AG04449 (cell line): ENCODE measurements at regions not wholly inside any gene's neighbourhood (a gene's known extent, or its start where the extent isn't known, plus 50 kb on each side); places are given as distances from the start of the nearest gene placed in this dataset.

Experiments used
- CTCF ChIA-PET: fragments of 350-600 bp; formaldehyde crosslinking; extraction: SDS; loops from one replicate; lab custom pipeline; 2021; ENCODE audit warnings: antibody characterized with exemption; lab: Yijun Ruan, JAX
- POLR2A ChIA-PET: fragments of 400-600, 350-600 bp; formaldehyde crosslinking; extraction: SDS; loops from one replicate; lab custom pipeline; 2020; ENCODE audit warnings: antibody characterized with exemption, inconsistent platforms; lab: Yijun Ruan, JAX
- DNase-seq: peaks from one replicate; pipeline ENCODE4 v3.0.0-alpha.2; 2010; ENCODE audit warnings: low read depth, low spot score
- H3K4me3 ChIP-seq: 2 replicates; pipeline ENCODE4 v1.5.1; 2011; ENCODE audit warnings: low read depth, mild to moderate bottlenecking, control low read depth, low read length
- TF ChIP-seq, protein P1 (sequence below): IDR thresholded peaks from one replicate; pipeline ENCODE4 v1.5.1; 2011; ENCODE audit warnings: mild to moderate bottlenecking, moderate library complexity, low read length, control low read depth, inconsistent platforms; ENCODE audit not compliant: insufficient read depth; ENCODE audit errors: missing control alignments

- DNase-seq: no peak
- no peak overlapping the region for H3K4me3 ChIP-seq
- POLR2A ChIA-PET: no interaction called here
- TF ChIP-seq, protein P1, sequence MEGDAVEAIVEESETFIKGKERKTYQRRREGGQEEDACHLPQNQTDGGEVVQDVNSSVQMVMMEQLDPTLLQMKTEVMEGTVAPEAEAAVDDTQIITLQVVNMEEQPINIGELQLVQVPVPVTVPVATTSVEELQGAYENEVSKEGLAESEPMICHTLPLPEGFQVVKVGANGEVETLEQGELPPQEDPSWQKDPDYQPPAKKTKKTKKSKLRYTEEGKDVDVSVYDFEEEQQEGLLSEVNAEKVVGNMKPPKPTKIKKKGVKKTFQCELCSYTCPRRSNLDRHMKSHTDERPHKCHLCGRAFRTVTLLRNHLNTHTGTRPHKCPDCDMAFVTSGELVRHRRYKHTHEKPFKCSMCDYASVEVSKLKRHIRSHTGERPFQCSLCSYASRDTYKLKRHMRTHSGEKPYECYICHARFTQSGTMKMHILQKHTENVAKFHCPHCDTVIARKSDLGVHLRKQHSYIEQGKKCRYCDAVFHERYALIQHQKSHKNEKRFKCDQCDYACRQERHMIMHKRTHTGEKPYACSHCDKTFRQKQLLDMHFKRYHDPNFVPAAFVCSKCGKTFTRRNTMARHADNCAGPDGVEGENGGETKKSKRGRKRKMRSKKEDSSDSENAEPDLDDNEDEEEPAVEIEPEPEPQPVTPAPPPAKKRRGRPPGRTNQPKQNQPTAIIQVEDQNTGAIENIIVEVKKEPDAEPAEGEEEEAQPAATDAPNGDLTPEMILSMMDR: no peak
- CTCF ChIA-PET: no interaction called here
Measured at GRCh38 chr9:23539311-23539710, 286.7 kb downstream of the ELAVL2 start.

- no peak overlapping the region for H3K4me3 ChIP-seq
- ChIA-PET CTCF (no interaction called here), POLR2A (no interaction called here)
- TF ChIP-seq, protein P1: no peak
- DNase-seq: no peak
Measured at GRCh38 chr9:23541976-23542375, 284.1 kb downstream of the ELAVL2 start.

DNA sequence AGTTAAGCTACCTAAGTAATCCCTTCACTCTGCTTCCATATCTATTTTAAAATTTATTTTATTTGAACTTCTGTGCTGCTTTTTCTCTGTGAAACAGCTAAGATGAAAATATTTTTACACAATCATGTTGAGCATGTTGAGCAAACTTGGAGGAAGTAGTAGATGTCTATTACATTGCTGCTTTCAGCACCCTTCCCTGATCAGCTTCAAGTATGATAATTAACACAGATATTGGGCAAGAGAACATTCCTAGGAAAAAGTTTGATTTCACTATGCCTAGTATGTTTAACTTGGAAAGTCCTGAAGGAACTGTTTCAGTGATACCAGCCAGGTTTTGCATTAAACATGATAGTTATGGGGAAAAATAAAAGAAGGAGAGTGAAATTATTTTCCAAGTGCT, 283.6 kb downstream of the ELAVL2 start:
- ChIA-PET POLR2A (no interaction called here), CTCF (no interaction called here)
- no peak overlapping the region for H3K4me3 ChIP-seq
- TF ChIP-seq, protein P1: no peak
- no peak for DNase-seq

DNA sequence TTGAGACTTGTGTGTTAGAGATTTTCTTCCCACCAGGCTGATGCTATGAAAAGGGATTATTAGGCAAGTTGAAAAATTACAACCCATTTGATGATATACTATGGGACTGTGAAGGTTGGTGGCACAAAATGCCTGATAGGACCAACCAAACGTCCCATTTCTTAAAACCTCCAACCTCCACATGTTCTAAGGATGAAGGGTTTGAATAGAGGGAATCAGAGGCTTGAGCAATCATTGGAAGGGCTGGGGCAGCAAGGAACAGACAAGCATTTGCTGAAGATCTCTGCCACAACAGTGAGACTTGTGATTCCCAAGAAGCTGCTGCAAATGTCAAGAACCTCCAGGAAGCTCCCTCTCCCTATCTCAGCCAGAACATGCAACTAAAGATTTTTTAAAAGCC, 283.1 kb downstream of the ELAVL2 start:
- ChIA-PET CTCF (no interaction called here), POLR2A (no interaction called here)
- no peak for DNase-seq
- TF ChIP-seq, protein P1: no peak
- H3K4me3 ChIP-seq: no peak overlapping the region

GRCh38 chr9:23543419-23543818, 282.6 kb downstream of the ELAVL2 start:
- no peak for DNase-seq
- POLR2A ChIA-PET: no interaction called here
- CTCF ChIA-PET: no interaction called here
- H3K4me3 ChIP-seq: no peak overlapping the region
- TF ChIP-seq, protein P1: no peak

DNA sequence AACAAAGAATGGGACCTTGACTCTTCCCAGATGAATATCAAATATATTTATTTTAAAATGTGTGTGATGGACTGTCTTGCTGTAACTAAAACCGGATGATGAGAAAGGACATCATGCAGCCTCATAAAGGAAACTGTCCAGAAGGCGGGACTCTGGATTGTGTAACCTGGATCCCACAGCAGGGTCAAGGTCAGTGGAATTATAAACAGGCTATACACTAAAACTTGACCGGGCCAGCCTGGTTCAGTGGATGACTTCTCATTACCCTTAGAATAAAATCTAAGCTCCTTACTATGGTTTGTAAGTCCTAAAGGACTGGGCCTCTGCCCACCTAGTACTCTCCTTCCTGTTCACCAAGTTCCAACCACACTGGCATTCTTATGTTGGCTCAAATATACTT, 280.3 kb downstream of the ELAVL2 start:
- TF ChIP-seq, protein P1: no peak
- no peak overlapping the region for H3K4me3 ChIP-seq
- ChIA-PET POLR2A (no interaction called here), CTCF (no interaction called here)
- DNase-seq: no peak
